Middle frontal gyrus (tissue), 1 donor: ENCODE measurements at regions not wholly inside any gene's neighbourhood (a gene's known extent, or its start where the extent isn't known, plus 50 kb on each side); places are given as distances from the start of the nearest gene placed in this dataset.
A peak's percentile ranks its signal among the peaks of the same experiment; 100 is the strongest.
"Not testable (repeated sequence)": the region's sequence is repeated elsewhere in the genome, so short reads cannot be mapped to it uniquely, and the experiment has no call there.

ENCODE experiments used
- DNase-seq: peaks from one replicate; pipeline ENCODE4 v3.0.0-alpha.2; 2015; ENCODE audit warnings: low spot score; ENCODE audit errors: extremely low spot score

DNA sequence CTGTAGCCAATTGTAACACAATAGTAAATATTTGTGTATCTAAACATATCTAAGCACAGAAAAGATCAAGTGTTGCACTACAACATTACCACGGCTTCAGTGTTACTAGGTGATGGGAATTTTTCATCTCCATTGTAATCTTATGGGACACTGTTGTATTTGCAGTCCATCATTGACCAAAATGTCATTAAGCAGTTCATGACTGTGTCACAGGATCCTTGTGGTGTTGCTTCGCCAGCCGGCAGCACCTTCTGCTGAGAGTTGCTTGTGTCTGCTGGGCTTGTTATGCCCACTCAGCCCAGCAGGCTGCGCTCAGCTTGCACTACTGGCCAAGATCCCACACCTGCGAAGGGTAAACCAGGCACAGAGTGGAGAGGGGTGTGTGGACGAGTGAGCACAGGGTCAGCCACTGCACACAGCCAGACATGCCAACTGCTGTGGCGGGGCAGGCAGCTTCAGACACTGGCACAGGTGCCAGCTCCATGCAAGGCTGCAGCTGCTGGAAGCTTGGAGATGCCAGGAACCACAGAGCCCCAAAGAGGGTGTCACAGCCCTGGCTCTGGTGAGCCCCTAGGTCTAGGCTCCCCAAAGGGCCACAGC is 273.7 kb downstream of the CETN3 start:
- no peak for DNase-seq

DNA sequence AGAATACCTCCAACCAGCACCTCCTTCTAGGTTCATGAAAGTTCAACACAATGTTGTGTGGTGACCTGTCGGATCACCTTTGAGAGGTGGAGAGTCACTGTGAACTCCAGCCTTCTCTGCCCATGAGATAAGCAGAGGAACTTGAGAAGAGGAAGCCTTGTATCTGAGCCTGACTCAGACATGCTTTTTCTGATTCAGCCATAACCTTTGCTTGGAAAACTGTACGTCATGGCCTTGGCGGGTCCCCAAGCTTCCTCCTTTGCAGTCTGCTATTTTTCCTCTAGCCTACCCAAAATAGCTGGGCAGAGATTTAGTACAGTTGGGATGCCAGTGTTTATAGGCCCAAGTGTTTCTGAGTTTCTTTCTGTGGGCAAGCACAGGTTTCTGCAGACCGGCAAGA is 274.7 kb downstream of the CETN3 start:
- DNase-seq = peak; percentile 44

DNA sequence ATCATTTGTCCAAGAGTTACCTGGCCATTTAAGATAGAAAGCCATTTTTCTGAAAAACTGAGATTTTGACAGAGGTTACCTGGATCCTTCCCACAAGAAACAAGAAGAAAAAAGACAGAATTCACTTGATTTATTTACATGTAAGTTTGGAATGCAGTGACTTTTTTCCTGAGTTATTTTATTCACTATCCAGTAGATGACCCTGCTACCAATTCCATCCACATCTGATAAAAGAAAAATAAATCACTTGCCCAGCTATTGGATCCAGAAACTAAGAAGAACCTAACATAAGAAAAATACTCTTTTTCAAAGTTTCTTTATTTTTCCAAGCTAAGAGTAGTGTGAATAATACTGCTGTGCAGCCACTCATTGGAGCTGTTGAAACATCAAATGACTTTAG is 275.2 kb downstream of the CETN3 start:
- DNase-seq = no peak

DNA sequence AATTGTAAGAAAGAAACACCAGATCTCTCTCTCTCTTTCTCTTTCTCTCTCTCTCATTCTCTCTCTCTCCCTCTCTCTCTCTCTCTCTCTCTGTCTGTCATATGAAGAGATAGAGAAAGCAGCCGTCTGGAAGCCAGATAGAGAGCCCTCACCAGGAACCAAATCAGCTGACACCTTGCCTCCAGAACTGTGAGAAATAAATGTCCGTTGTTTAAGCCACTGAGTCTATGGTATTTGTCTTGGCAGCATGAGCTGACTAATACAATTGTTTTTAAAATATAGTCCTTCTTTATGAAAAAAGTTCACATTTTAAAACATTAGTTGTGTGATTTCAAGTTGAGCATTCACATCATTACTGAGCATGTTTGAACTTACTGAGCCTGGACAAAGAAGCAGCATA is 275.6 kb downstream of the CETN3 start:
- DNase-seq = no peak

DNA sequence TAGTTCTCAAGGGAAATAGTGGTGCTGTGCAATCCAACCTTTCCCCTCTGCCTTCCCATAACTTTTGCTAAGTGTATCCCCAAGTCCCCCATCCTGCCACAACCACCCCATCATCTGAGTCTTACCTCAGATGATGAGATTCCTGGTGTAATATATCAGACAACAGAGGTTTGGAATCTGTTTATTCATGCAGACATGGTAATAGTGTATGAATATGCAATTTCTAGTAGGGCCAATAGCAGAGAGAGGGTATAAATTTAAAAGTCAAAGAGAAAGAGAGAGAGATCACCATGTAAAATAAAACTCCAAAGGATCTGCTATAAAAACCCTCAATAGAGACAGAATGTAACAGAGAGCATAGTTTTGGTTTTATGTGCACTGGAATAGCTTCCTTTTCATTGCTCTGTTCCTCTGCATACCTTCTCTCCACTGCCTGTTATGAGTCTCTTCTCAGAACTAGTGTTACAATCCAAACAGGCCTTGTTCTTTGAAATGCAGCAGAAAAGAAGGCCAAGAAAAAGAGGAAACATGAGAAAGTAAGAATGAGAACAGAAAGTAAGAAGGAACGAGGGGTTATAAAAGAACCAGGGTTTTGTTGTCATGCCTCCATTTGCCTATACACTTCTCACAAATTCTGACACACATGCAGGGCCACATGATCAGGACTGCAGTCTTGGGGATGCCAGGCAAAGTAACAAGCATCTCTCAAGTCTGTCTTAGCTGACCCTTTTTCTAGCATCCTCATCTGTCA is 278.0 kb downstream of the CETN3 start:
- DNase-seq = no peak

DNA sequence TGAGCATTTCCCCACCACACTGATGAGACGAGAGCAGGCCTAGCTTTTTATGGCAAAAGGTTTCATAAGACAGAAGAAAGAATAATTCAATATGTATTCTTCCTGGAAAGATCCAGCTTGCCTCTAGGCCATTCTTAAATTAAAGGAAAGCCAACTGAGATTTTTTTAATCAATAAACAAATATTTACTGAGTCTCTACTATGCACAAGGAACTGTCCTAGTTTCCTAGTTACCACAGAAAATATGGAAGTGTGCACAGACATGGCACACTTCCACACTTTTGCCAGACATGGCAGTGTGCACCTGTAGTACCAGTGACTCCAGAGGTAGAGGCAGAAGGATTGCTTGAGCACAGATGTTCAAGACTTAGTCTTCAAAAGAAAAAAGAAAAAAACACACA is 281.0 kb downstream of the CETN3 start:
- DNase-seq = no peak

DNA sequence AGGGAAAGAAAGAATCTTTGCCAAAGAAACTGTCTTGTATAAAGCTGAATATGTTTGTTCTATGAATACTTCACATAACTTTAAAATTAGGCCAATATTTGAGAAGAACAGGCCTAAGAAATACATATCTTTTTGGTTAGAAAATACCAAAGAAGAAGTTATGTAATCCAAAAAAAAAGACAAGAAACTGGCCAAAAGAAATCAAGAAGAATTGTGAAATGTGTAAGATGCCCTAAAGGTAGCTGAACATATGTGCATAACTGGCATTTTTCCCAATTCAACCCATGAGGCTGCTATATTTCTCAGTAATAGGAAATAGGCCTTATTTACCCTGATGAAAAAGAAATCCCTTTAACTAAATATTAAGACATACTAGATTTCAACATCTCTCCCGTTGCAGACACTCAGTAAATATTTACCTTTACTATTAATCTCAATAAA is 290.0 kb downstream of the CETN3 start:
- DNase-seq = no peak

DNA sequence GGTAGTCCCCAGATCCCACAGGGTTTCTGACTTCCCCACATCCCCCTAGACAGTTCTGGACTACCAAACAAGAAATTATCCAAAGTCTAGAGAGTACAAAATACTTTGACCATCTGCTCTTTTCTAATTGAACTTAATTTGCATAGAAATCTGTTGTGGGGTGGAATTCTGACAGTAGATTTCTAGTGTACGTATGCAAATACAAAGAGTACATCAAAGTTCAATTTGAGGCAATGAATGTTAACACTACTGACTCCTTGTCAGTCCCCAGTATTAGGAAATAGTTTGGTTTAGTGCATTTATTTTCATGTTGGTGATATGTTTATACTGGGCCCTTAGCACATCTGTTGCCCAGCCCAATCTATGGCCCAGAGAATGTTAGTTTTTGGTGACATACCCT is 292.6 kb downstream of the CETN3 start:
- no peak for DNase-seq

DNA sequence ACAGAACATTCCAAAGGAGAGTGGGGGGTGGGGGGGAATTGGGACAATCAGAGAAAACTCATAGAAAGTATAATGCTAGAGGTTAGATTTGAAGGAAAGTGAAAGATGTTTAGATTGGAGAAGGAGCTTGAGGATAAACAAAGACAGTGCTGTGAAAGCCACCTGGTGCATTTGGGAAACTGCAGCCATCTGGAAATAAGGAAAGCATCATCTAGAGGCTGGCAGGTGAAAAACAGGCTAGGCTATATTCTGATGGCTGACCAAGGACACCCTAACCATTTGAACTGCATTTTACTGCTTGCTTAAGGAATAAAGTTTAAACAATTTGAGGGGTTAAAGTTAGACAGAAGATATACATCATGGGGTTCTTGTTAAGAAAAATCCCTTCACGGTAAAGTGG is 296.4 kb downstream of the CETN3 start:
- DNase-seq = no peak

DNA sequence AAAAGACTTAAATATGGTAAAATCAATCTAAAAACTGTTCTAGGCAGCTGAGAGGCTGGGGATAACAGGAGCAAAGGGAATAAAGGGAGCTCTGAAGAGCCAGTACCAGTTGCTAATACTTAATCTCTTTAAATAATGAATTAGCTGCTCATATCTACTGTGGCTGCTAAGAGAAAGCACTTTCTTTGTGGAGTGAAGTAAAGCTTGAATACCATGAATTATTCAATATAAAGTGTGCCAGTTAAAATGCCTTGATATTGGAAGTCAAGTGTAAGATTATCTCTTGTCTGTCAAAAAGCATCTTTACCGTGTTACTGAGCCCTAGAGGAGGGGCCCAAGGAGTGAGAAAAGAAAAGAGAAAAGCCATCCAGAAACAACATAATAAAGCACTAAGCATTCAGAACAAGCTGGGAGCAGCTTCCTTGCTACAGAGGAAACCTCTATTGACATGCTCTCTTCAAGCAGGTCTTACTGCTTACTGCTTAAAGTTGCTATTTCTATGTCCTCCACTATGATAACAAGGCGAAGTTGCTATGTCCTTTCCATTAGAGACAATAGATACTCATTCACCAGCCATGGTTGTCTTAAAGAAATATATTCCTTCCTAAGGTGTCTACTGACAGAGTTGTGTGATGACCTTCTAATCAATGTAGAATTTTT is 297.4 kb downstream of the CETN3 start:
- no peak for DNase-seq

DNA sequence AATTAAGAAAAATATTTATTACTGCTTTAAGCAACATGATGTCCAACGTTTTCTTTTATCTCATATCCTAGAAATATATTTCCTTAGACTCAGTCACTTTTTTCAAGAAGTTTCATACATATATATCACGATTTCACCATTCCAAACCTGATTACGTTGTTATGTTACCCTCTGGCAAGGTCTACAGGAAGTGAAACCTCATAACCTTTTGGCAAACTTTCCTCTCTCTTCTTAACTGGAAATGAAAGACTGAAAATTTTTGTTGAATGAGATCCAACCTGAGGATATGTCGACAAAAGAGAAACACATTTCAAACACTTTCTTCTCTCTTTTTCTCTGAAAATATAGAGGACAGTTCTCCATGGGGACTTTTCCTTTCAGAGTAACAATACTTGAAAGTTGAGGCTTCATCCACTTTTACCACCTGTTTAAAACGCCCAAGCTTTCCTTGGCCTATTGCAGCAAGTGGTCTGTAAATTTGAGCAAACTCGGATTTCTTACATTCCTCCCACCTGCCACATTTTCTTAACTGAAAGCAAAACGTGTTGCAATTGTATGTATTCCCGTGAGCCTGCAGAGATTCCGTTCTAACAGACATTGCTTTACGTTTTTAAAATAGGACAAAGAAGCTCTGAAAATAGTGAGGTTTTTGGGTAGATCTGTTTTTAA is 298.1 kb downstream of the CETN3 start:
- DNase-seq = no peak

DNA sequence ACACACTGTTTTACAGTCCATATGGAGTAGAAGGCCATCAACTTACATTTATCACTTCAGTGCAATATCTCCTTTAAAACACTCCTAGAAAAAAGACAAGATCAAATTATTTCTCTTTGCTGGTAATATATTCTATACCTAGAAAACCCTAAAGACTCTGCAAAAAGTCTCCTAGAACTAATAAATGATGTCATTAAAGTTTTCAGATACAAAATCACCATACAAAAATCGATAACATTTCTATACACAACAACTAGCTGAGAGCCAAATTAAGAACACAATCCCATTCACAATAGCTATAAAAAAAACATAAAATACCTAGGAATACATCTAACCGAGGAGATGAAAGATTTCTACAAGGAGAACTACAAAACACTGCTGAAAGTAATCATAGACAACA is 300.3 kb downstream of the CETN3 start:
- no peak for DNase-seq

DNA sequence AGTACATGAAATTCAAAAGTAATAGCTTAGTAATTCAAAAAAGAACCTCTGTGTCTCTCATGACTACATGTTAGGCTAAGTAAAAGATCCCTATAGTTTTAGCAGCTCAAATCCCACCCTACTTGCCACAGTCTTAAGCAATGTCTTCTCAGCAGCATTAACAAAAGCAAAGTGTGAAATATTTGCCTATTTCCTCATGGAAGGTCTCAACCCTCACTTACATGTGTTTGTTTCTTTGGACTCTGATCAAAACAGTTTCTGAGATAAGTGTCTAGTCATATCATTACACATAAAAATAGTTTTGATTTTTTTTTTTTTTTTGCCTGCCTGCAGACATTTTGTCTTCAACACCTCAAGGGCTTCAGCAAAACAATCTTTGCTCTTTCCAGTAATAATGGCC is 310.5 kb downstream of the CETN3 start:
- DNase-seq = no peak

DNA sequence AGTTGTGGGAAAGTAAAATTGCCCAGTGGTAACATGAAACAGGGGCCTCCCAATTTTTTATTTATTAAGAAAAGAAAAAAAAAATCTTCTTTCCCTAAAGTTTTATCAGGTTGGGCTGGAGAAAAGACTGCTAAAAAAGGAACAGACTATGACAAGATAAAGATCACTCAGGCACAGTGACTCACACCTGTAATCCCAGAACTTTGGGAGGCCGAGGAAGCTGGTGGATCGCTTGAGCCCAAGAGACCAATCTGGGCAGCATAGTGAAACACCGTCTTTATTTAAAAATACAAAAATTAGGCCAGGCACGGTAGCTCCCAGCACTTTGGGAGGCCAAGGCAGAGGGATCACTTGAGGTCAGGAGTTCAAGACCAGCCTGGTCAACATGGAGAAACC is 312.5 kb downstream of the CETN3 start:
- DNase-seq = no peak

DNA sequence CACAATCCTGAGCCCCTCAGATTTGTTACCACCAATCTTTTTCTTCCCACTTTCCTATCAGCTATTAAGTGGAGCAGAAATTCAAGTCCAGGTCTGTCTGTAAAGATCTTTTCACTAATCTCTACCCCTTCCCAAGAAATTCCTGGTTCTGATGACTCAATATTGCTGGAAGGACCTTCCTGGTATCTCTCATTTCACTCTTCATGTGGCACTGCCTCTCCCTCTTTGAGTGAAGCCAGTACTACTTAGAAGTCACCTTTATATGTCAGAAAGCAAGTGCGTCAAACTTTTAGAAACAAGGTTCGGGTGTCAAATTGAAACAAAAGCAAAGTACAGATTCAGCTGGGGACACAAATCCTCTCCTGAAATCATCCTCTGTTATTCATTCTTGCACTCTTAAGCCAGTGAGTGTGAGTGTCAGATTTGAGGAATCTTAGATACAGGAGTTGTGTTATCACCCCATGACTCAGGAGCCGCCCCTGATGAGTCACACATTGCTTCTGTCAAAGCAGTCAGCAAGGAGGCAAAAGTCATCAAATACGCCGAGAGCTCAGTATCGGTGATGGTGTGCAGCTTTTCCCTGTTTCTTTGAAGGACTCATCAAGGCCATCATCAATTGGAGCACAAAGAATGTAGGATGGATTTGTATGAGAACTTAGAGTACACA is 313.0 kb downstream of the CETN3 start:
- DNase-seq = no peak

DNA sequence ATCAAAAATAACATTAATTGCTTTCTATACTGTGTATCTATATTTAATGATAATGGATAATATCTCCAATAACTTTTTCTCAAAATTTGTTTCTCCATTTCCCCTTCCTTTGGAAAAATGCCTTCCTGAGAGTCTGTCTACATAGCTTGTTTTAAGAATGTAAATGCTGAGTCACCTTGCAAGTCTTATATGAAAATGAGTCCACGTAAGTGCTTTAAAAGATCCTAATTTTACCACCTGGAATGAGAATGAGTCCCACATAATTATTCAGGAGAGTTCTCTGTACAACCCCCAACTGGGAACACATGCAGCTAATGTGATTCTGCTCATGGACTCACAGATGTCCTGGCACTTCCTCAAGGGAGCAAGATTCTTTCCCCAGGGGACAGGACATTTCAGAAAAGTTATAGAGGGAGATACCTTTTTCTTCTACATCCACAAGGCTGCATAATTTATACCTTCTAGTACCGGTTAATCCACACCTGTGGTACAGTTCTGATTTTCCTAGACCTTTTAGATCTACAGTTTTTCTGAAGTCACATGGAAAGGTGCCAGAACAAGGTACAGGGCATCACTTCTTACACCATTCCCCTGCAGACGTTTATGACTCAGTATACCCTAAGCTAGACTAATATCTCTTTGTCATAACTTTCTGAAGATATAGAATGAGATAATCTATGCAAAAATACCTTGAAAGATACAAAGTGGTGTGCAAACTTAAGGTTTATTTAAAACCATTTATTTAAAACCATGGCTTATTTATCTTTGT is 314.1 kb downstream of the CETN3 start:
- DNase-seq = no peak

DNA sequence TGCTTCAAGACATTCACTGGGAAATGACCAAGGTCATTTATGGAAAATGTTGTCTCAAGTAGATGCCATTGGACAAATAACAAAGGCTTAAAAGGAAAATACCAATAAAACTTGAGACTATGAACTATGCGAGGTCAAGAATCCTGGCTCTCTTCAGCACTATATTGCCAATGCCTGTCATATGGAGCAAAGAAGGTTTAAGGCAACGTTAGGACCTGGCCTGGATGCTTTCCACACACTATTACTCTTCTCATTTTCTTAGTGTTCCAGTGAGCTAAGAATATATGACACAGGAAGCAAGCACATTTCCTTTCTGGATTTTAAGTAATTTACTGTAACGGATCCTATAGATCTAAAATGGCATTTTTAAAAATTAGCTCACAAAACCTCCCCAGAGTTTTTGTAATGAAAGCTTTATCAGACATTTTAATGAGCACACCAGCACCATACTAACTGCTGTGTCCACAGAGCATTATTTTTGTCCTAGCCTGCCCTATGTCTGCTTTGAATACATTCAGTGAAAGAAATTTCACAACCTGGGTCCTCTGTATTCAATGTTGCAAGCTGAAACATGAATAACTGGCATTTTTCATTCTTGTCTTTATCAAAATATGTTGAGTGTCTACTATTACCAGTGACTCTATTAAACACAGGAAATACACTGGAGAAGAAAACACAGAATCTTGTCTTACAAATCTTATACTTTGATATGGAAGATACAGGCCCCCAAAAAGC is 315.6 kb downstream of the CETN3 start:
- no peak for DNase-seq

DNA sequence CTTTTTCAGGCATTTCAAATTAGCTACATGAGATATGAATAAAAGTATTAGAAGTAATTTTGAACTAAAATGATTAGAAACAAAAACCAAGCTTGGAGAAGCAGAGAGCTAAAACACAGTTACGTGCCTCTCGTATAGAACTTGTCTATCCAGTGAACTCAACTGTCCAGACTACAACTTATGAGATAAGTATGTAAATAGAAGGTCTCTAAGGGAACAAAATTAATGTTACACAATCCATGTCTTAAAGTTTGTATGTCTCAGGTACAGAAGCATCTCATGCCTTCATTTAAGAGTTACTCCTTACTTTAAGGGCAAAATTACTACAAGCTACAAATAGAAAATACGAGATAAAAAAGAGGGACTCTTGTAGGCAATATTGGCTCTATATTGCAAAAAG is 316.8 kb downstream of the CETN3 start:
- DNase-seq = no peak

DNA sequence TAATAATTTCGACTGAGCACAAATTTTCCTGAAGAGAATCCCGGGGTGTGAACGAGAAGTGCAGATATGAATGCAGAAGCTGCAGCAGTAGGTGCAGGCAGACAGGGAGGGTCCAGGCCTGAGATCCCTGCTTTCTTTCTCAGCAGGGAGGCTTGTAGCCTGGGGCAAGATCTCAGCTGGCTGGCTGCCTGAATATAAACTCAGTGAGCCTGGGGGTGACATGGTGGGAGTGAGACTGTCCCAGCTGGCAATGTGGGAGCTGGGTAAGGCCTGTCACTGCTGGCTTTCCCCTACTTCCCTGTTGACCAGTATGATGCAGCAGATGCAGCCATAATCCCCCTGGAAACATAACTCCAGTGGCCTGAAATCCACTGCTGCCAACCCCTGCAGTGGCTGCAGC is 325.2 kb downstream of the CETN3 start:
- DNase-seq = no peak

DNA sequence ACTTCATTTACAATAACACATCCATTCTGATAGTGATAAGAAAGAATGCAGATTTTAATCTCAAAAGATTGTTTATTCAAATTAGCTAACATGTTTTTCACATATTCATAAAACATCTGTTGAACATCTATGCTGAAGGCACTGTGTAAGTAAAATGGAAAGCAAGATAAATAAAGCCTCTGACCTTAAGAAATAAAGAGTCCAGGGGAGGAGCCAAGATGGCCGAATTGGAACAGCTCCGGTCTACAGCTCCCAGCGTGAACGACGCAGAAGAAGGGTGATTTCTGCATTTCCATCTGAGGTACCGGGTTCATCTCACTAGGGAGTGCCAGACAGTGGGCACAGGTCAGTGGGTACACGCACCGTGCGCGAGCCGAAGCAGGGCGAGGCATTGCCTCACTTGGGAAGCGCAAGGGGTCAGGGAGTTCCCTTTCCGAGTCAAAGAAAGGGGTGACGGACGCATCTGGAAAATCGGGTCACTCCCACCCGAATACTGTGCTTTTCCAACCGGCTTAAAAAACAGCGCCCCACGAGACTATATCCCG is 336.5 kb downstream of the CETN3 start:
- not testable (repeated sequence) for DNase-seq
